ENCODE measurements at regions not wholly inside any gene's neighbourhood (a gene's known extent, or its start where the extent isn't known, plus 50 kb on each side); places are given as distances from the start of the nearest gene placed in this dataset.

DNA sequence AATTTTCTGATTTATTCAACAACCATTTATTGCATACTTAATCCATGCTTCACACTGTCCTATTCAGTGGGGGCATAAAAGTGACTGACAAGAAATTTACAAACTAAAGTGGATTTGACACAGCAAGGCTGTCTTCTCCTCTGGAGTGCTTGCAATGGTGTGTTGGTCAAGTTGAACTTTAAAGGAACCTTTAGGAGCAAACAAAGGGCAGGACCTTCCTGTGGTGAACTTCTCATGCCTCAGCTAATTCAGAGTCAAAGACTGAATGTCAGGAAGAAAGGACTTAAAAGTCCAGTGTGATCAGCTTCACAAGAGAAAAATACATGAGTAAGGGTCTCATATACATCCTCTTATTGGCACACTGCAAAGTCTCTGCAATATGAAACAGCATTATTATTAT is 60.8 kb upstream of the TENT5A start:
- H3K9me2 ChIP-seq (ENCODE audit: insufficient read depth, low read length), result no peaks in the 10 kb centered on the region
- H3K79me2 ChIP-seq (ENCODE audit: insufficient read depth, low read depth, low read length), result no peaks in the 10 kb centered on the region
- no peaks in the 10 kb centered on the region for H3K36me3 ChIP-seq (ENCODE audit: insufficient read depth, low read length)
- no peaks in the 10 kb centered on the region for H3K4me1 ChIP-seq (ENCODE audit: insufficient read depth, low read length, poor library complexity, severe bottlenecking)
- intact Hi-C loops (cut with micrococcal nuclease; ENCODE audit: unreplicated experiment), result no loop called here
- ChIA-PET CTCF (ENCODE audit: unreplicated experiment) (no interaction called here), POLR2A (no interaction called here)
- no peak overlapping the region for H3K4me3 ChIP-seq (ENCODE audit: low read depth, low read length, poor library complexity, severe bottlenecking)
- H4K20me1 ChIP-seq (ENCODE audit: insufficient read depth, low read length), result no peaks in the 10 kb centered on the region
- H3K27ac ChIP-seq (ENCODE audit: low read depth, low read length, poor library complexity, severe bottlenecking), result no peak overlapping the region
- no peak overlapping the region for H3K4me2 ChIP-seq (ENCODE audit: low read length)
- H3K9me3 ChIP-seq (ENCODE audit: low read length), result no peaks in the 10 kb centered on the region
- BruUV-seq (replicated peaks), result no TSS peak
- H2AFZ ChIP-seq (ENCODE audit: low read length), result no peak overlapping the region
- no peak for DNase-seq (ENCODE audit: low spot score)
- TF ChIP-seq, protein P1, sequence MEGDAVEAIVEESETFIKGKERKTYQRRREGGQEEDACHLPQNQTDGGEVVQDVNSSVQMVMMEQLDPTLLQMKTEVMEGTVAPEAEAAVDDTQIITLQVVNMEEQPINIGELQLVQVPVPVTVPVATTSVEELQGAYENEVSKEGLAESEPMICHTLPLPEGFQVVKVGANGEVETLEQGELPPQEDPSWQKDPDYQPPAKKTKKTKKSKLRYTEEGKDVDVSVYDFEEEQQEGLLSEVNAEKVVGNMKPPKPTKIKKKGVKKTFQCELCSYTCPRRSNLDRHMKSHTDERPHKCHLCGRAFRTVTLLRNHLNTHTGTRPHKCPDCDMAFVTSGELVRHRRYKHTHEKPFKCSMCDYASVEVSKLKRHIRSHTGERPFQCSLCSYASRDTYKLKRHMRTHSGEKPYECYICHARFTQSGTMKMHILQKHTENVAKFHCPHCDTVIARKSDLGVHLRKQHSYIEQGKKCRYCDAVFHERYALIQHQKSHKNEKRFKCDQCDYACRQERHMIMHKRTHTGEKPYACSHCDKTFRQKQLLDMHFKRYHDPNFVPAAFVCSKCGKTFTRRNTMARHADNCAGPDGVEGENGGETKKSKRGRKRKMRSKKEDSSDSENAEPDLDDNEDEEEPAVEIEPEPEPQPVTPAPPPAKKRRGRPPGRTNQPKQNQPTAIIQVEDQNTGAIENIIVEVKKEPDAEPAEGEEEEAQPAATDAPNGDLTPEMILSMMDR (conservative IDR thresholded peaks at IDR 0.05; ENCODE audit: low read length), result no peak
- TF ChIP-seq EZH2phosphoT487 (IDR thresholded peaks at IDR 0.05; ENCODE audit: borderline replicate concordance, low read depth, low read length), result no peak

DNA sequence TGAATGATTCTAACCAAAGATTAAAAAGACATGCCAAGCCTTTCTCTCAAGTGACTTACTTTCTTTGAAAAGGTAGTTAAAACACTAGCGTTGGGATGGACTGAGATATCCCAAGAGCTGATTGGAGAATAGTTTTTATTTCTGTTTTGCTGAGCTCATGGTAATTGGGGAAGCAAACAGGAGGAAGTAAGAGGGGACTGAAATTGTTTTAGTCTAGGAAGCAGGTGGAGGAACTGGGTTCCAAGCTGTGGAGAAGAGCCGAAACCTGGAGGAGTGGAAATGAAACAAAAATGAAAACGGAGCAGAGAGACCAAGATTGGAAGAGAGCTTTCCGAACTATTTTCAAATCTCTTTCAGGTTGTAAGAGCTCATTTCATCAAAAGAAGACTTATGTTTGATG is 59.9 kb upstream of the TENT5A start:
- ChIA-PET CTCF (ENCODE audit: unreplicated experiment) (no interaction called here), POLR2A (no interaction called here)
- Histone ChIP-seq H3K79me2 (ENCODE audit: insufficient read depth, low read depth, low read length) (no peaks in the 10 kb centered on the region), H3K9me3 (ENCODE audit: low read length) (no peaks in the 10 kb centered on the region), H3K9me2 (ENCODE audit: insufficient read depth, low read length) (no peaks in the 10 kb centered on the region), H3K4me1 (ENCODE audit: insufficient read depth, low read length, poor library complexity, severe bottlenecking) (no peaks in the 10 kb centered on the region), H2AFZ (ENCODE audit: low read length) (no peak overlapping the region), H3K36me3 (ENCODE audit: insufficient read depth, low read length) (no peaks in the 10 kb centered on the region), H3K27ac (ENCODE audit: low read depth, low read length, poor library complexity, severe bottlenecking) (no peak overlapping the region), H4K20me1 (ENCODE audit: insufficient read depth, low read length) (no peaks in the 10 kb centered on the region), H3K4me2 (ENCODE audit: low read length) (no peak overlapping the region), H3K4me3 (ENCODE audit: low read depth, low read length, poor library complexity, severe bottlenecking) (no peak overlapping the region)
- BruUV-seq (replicated peaks), result no TSS peak
- DNase-seq (ENCODE audit: low spot score), result no peak
- TF ChIP-seq, protein P1 (conservative IDR thresholded peaks at IDR 0.05; ENCODE audit: low read length), result no peak
- intact Hi-C loops (cut with micrococcal nuclease; ENCODE audit: unreplicated experiment), result no loop called here

DNA sequence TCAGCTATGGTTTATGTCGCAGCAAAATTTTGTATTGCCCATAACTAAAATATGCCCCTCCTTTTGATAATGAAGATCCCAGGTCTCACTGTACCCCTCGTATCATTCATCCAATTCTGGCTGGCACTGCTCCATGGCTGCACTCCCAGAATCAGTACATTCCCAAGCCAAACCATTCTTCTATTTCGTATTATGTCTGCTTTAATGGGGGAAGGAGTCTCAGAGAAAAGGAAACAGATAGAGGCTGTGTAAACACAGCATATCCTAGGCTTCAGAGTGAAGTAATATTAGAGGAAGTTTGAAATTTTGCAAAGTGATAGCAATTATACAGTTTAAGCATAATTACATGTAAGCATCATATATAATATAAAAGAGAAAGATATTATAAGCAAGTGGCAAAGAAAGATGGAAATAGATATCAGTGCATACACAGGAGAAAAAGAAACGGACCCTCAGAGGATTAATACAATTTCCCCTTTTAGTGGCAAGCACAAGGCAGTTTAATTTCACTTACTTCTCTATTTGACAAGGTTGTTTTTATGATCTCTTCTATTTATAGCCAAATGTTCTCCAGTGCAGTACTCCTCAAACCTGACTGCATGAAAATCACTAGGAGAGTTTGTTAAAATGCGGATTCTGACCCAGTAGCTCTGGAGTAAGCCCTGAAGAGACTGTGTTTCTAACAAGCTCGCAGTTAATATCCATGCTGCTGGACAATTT is 56.5 kb upstream of the TENT5A start:
- Histone ChIP-seq H3K36me3 (ENCODE audit: insufficient read depth, low read length) (no peaks in the 10 kb centered on the region), H3K9me3 (ENCODE audit: low read length) (no peaks in the 10 kb centered on the region), H2AFZ (ENCODE audit: low read length) (no peak overlapping the region), H3K4me1 (ENCODE audit: insufficient read depth, low read length, poor library complexity, severe bottlenecking) (no peaks in the 10 kb centered on the region), H3K27ac (ENCODE audit: low read depth, low read length, poor library complexity, severe bottlenecking) (no peak overlapping the region), H3K4me3 (ENCODE audit: low read depth, low read length, poor library complexity, severe bottlenecking) (no peak overlapping the region), H3K4me2 (ENCODE audit: low read length) (no peak overlapping the region), H3K9me2 (ENCODE audit: insufficient read depth, low read length) (no peaks in the 10 kb centered on the region), H3K79me2 (ENCODE audit: insufficient read depth, low read depth, low read length) (no peaks in the 10 kb centered on the region), H4K20me1 (ENCODE audit: insufficient read depth, low read length) (no peaks in the 10 kb centered on the region)
- no peak for DNase-seq (ENCODE audit: low spot score)
- ChIA-PET CTCF (ENCODE audit: unreplicated experiment) (no interaction called here), POLR2A (no interaction called here)
- intact Hi-C loops (cut with micrococcal nuclease; ENCODE audit: unreplicated experiment), result no loop called here
- BruUV-seq (replicated peaks), result no TSS peak
- TF ChIP-seq, protein P1 (conservative IDR thresholded peaks at IDR 0.05; ENCODE audit: low read length), result no peak
- TF ChIP-seq EZH2phosphoT487 (IDR thresholded peaks at IDR 0.05; ENCODE audit: borderline replicate concordance, low read depth, low read length), result no peak

Measured in OCI-LY7 (cell line).